Subcutaneous abdominal adipose tissue (tissue), 5 donors: ENCODE measurements at regions not wholly inside any gene's neighbourhood (a gene's known extent, or its start where the extent isn't known, plus 50 kb on each side); places are given as distances from the start of the nearest gene placed in this dataset.
A peak's percentile ranks its signal among the peaks of the same experiment; 100 is the strongest.

Experiments
- H3K27ac ChIP-seq: one replicate; pipeline ENCODE4 v1.7.0; 2013; ENCODE audit warnings: low read depth, mild to moderate bottlenecking, inconsistent platforms, low read length, moderate library complexity
- H3K27me3 ChIP-seq, 5 donors: one replicate each; pipeline ENCODE4 v1.7.0; 2013; ENCODE audit warnings: low read length in 5 of 5, inconsistent platforms in 1 of 5; ENCODE audit not compliant: control insufficient read depth in 5 of 5, insufficient read depth in 4 of 5
- H3K36me3 ChIP-seq, 5 donors: one replicate each; pipeline ENCODE4 v1.7.0; 2013; ENCODE audit warnings: low read length in 5 of 5; ENCODE audit not compliant: control insufficient read depth in 5 of 5, insufficient read depth in 5 of 5
- H3K4me1 ChIP-seq, 5 donors: one replicate each; pipeline ENCODE4 v1.7.0; 2013; ENCODE audit warnings: low read length in 5 of 5, mild to moderate bottlenecking in 3 of 5, moderate library complexity in 1 of 5; ENCODE audit not compliant: control insufficient read depth in 5 of 5, insufficient read depth in 5 of 5
- H3K4me3 ChIP-seq, 5 donors: one replicate each; pipeline ENCODE4 v1.7.0; 2013; ENCODE audit warnings: low read length in 5 of 5, low read depth in 1 of 5
- H3K9ac ChIP-seq, 5 donors: one replicate each; pipeline ENCODE4 v1.7.0; 2013; ENCODE audit warnings: low read length in 5 of 5, mild to moderate bottlenecking in 4 of 5, moderate library complexity in 3 of 5
- H3K9me3 ChIP-seq, 5 donors: one replicate each; pipeline ENCODE4 v1.7.0; 2013; ENCODE audit warnings: low read length in 5 of 5; ENCODE audit not compliant: control insufficient read depth in 5 of 5
- donor health status: healthy.
- donor health status: healthy.
- donor health status: healthy.
- donor health status: healthy.
- donor health status: healthy.

DNA sequence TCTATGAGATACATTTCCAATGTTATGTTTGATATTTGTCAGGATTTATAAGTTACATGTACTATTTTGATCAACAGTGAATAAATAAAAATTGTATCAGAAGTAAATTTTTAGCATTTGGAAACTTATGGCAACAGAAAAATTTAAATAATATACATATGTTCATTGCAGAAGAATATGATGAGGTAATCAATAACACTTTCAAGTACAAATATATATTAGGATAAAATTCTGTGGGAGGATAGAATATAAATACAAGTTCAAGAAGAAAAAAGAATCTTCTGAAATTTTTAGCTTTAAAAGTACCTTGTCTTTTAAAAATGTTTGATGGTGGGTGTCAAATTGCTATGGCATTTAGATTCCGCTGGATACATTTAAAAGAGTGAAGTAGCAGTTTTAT lies 102.8 kb upstream of the MUCL1 start:
- no peak overlapping the region for H3K27ac ChIP-seq
- H3K27me3 ChIP-seq: no peaks in the 10 kb centered on the region

DNA sequence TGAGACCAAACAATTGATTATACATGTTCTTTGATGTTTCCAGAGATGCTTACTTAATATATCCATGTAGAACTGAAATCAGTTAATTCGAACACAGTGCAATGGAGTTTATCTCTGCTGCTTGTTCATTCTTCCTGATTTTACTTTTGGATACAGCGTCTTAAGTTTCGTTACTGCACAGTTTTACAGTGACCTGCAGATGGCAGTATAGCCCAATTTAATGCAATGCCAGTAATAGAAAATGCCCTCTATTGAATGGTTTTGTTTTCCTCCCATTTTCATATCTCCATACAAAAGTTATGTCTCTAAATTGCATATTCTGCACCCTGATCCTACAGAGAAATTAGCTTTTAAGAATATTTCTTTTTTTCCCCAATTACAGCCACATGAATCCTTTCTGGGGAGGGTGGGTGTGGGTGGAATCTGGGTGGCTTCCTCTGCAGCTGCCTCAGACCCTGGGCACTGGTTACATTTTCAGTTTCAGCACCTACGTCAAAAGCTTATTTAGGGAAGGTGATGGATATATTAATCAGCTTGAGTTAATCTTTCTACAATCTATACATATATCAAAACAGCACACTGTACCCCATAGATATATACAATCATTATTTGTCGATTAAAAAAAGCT lies 101.1 kb upstream of the DCD start:
- no peak overlapping the region for H3K27ac ChIP-seq
- H3K4me1 ChIP-seq: no peaks in the 10 kb centered on the region
- H3K36me3 ChIP-seq: no peaks in the 10 kb centered on the region
- H3K4me3 ChIP-seq: no peak overlapping the region
- H3K27me3 ChIP-seq: no peaks in the 10 kb centered on the region
- H3K9ac ChIP-seq: no peak overlapping the region
- H3K9me3 ChIP-seq: no peaks in the 10 kb centered on the region

More for the DNA sequence above, 102.8 kb upstream of the MUCL1 start:
- H3K4me1 ChIP-seq: no peaks in the 10 kb centered on the region
- no peaks in the 10 kb centered on the region for H3K9me3 ChIP-seq
- no peak overlapping the region for H3K4me3 ChIP-seq
- H3K36me3 ChIP-seq: no peaks in the 10 kb centered on the region
- no peak overlapping the region for H3K9ac ChIP-seq

- Histone ChIP-seq H3K36me3 (no peaks in the 10 kb centered on the region), H3K4me3 (no peak overlapping the region), H3K4me1 (peaks cover 0 to 3% (median 0%) of the 10 kb centered on the region in 5 donors), H3K9me3 (no peaks in the 10 kb centered on the region), H3K27ac (no peak overlapping the region), H3K27me3 (no peaks in the 10 kb centered on the region), H3K9ac (no peak overlapping the region)
Observed at GRCh38 chr12:54744590-54744989, 96.4 kb upstream of the DCD start.

DNA sequence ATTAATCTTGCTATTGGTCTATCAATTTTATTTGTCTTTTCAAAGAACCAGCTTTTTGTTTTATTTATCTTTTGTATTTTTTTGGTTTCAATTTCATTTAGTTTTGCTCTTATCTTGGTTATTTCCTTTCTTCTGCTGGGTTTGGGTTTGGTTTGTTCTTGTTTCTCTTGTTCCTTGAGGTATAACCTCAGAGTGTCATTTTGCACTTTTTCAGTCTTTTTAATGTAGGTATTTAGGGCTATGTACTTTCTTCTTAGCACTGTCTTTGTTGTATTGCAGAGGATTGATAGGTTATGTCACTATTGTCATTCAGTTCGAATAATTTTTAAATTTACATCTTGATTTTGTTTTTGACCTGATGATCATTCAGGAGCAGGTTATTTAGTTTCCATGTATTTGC lies 92.7 kb upstream of the DCD start:
- no peaks in the 10 kb centered on the region for H3K27me3 ChIP-seq
- no peak overlapping the region for H3K27ac ChIP-seq
- H3K9me3 ChIP-seq: no peaks in the 10 kb centered on the region
- peaks cover 0 to 3% (median 0%) of the 10 kb centered on the region in 5 donors for H3K4me1 ChIP-seq
- no peak overlapping the region for H3K9ac ChIP-seq
- H3K4me3 ChIP-seq: no peak overlapping the region
- H3K36me3 ChIP-seq: no peaks in the 10 kb centered on the region

DNA sequence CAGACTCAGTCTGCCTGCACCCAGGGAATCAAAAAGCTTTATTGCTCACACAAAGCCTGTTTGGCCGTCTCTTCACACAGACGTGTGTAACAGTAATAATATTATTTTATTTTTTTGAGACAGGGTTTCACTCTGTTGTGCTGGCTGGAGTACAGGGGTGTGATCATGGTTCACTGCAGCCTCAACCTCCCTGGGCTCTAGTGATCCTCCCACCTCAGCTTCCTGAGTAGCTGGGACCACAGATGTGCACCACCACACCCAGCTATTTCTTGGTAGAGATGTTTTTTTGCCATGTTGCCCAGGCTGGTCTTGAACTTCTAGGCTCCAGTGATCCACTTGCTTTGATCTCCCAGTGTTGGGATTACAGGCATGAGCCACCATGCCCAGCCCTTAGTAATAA lies 88.4 kb upstream of the DCD start:
- H3K4me1 ChIP-seq: peaks cover 0 to 2% (median 0%) of the 10 kb centered on the region in 5 donors
- no peaks in the 10 kb centered on the region for H3K36me3 ChIP-seq
- no peaks in the 10 kb centered on the region for H3K27me3 ChIP-seq
- H3K9me3 ChIP-seq: no peaks in the 10 kb centered on the region
- no peak overlapping the region for H3K4me3 ChIP-seq
- no peak overlapping the region for H3K9ac ChIP-seq
- H3K27ac ChIP-seq: no peak overlapping the region

GRCh38 chr12:54734196-54734950 lies 86.2 kb upstream of the DCD start:
- Histone ChIP-seq H3K36me3 (no peaks in the 10 kb centered on the region), H3K9me3 (no peaks in the 10 kb centered on the region), H3K4me1 (peaks cover 0 to 16% (median 3%) of the 10 kb centered on the region in 5 donors), H3K27me3 (no peaks in the 10 kb centered on the region), H3K9ac (no peak overlapping the region), H3K4me3 (no peak overlapping the region), H3K27ac (no peak overlapping the region)

- no peak overlapping the region for H3K4me3 ChIP-seq
- H3K36me3 ChIP-seq: no peaks in the 10 kb centered on the region
- H3K4me1 ChIP-seq: peaks cover 0 to 33% (median 16%) of the 10 kb centered on the region in 5 donors
- no peak overlapping the region for H3K27ac ChIP-seq
- H3K9me3 ChIP-seq: no peaks in the 10 kb centered on the region
- no peaks in the 10 kb centered on the region for H3K27me3 ChIP-seq
- no peak overlapping the region for H3K9ac ChIP-seq
Observed at GRCh38 chr12:54725233-54725843, 77.2 kb upstream of the DCD start.

DNA sequence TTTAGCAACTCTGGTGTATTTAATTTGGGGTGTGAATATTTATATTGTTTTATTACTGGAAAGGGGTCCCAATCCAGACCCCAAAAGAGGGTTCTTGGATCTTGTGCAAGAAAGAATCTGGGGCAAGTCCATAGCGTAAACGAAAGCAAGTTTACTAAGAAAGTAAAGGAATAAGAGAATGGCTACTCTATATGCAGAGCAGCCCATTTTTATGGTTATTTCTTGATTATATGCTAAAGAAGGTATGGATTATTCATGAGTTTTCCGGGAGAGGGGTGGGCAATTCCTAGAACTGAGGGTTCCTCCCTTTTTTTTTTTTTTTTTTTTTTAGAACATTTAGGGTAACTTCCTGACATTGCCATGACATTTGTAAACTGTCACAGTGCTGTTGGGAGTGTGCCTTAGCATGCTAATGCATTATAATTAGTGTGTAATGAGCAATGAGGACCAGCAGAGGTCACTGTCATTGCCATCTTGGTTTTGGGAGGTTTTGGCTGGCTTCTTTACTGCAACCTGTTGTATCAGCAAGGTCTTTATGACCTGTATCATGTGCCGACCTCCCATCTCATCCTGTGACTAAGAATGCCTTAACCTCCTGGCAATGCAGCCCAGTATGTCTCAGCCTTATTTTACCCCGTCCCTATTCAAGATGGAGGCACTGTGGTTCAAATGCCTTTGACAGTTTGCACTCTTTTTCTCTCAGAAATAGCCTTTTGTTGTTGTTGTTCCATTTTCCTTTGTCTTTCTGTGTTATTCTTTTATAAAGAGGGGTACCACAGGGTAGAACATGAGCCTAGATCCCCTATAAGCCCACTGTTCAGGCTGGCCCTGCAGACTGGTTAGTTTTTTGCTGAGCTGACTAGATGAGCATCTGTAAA lies 75.5 kb upstream of the DCD start:
- H3K9me3 ChIP-seq: no peaks in the 10 kb centered on the region
- H3K27ac ChIP-seq: peak overlapping the region; percentile 86
- H3K9ac ChIP-seq: peak overlapping the region in 1 of 5 donors; percentile 25
- peaks cover 0 to 26% (median 14%) of the 10 kb centered on the region in 5 donors for H3K4me1 ChIP-seq
- no peaks in the 10 kb centered on the region for H3K36me3 ChIP-seq
- no peak overlapping the region for H3K4me3 ChIP-seq
- no peaks in the 10 kb centered on the region for H3K27me3 ChIP-seq

- H3K36me3 ChIP-seq: no peaks in the 10 kb centered on the region
- no peaks in the 10 kb centered on the region for H3K27me3 ChIP-seq
- no peak overlapping the region for H3K9ac ChIP-seq
- H3K4me3 ChIP-seq: no peak overlapping the region
- H3K9me3 ChIP-seq: no peaks in the 10 kb centered on the region
- H3K4me1 ChIP-seq: peaks cover 0 to 26% (median 14%) of the 10 kb centered on the region in 5 donors
- peak overlapping the region; percentile 83 for H3K27ac ChIP-seq
Observed at GRCh38 chr12:54721312-54721711, 73.1 kb upstream of the DCD start.
